ENCODE measurements at regions not wholly inside any gene's neighbourhood (a gene's known extent, or its start where the extent isn't known, plus 50 kb on each side); places are given as distances from the start of the nearest gene placed in this dataset.

GRCh38 chr12:46470975-46471374, 98.4 kb upstream of the SLC38A2 start:
- no peak for DNase-seq (ENCODE audit: extremely low read depth, insufficient read length)
- Histone ChIP-seq H3K27me3 (replicated peaks; ENCODE audit: control insufficient read depth, insufficient read depth, low read length) (no peaks in the 10 kb centered on the region), H3K36me3 (ENCODE audit: control insufficient read depth, insufficient read depth, low read length) (no peaks in the 10 kb centered on the region), H3K4me3 (replicated peaks; ENCODE audit: low read depth, low read length) (no peak overlapping the region)
- no peak for TF ChIP-seq CTCF (IDR thresholded peaks at IDR 0.05; ENCODE audit: insufficient read depth, low read length, poor library complexity, severe bottlenecking)

GRCh38 chr12:46470036-46470627, 97.6 kb upstream of the SLC38A2 start:
- Histone ChIP-seq H3K27me3 (replicated peaks; ENCODE audit: control insufficient read depth, insufficient read depth, low read length) (no peaks in the 10 kb centered on the region; the same call in 1 of the 2 replicates), H3K4me3 (replicated peaks; ENCODE audit: low read depth, low read length) (peak overlapping the region; percentile 58), H3K36me3 (ENCODE audit: control insufficient read depth, insufficient read depth, low read length) (no peaks in the 10 kb centered on the region)
- no peak for DNase-seq (ENCODE audit: extremely low read depth, insufficient read length)
- TF ChIP-seq CTCF (IDR thresholded peaks at IDR 0.05; ENCODE audit: insufficient read depth, low read length, poor library complexity, severe bottlenecking), result no peak

GRCh38 chr12:46468813-46469212, 96.2 kb upstream of the SLC38A2 start:
- no peak for DNase-seq (ENCODE audit: extremely low read depth, insufficient read length)
- no peaks in the 10 kb centered on the region; the same call in 1 of the 2 replicates for H3K27me3 ChIP-seq (replicated peaks; ENCODE audit: control insufficient read depth, insufficient read depth, low read length)
- no peak for TF ChIP-seq CTCF (IDR thresholded peaks at IDR 0.05; ENCODE audit: insufficient read depth, low read length, poor library complexity, severe bottlenecking)
- H3K36me3 ChIP-seq (ENCODE audit: control insufficient read depth, insufficient read depth, low read length), result no peaks in the 10 kb centered on the region
- no peak overlapping the region for H3K4me3 ChIP-seq (replicated peaks; ENCODE audit: low read depth, low read length)

GRCh38 chr12:46468160-46468559, 95.6 kb upstream of the SLC38A2 start:
- Histone ChIP-seq H3K4me3 (replicated peaks; ENCODE audit: low read depth, low read length) (no peak overlapping the region), H3K36me3 (ENCODE audit: control insufficient read depth, insufficient read depth, low read length) (no peaks in the 10 kb centered on the region), H3K27me3 (replicated peaks; ENCODE audit: control insufficient read depth, insufficient read depth, low read length) (no peaks in the 10 kb centered on the region; the same call in 1 of the 2 replicates)
- TF ChIP-seq CTCF (IDR thresholded peaks at IDR 0.05; ENCODE audit: insufficient read depth, low read length, poor library complexity, severe bottlenecking), result no peak
- no peak for DNase-seq (ENCODE audit: extremely low read depth, insufficient read length)

GRCh38 chr12:46465307-46465706, 92.7 kb upstream of the SLC38A2 start:
- no peak for DNase-seq (ENCODE audit: extremely low read depth, insufficient read length)
- no peak for TF ChIP-seq CTCF (IDR thresholded peaks at IDR 0.05; ENCODE audit: insufficient read depth, low read length, poor library complexity, severe bottlenecking)
- Histone ChIP-seq H3K4me3 (replicated peaks; ENCODE audit: low read depth, low read length) (no peak overlapping the region), H3K36me3 (ENCODE audit: control insufficient read depth, insufficient read depth, low read length) (no peaks in the 10 kb centered on the region), H3K27me3 (replicated peaks; ENCODE audit: control insufficient read depth, insufficient read depth, low read length) (no peaks in the 10 kb centered on the region; the same call in 1 of the 2 replicates)

GRCh38 chr12:46464863-46465262, 92.3 kb upstream of the SLC38A2 start:
- no peak overlapping the region for H3K4me3 ChIP-seq (replicated peaks; ENCODE audit: low read depth, low read length)
- DNase-seq (ENCODE audit: extremely low read depth, insufficient read length), result no peak
- no peaks in the 10 kb centered on the region for H3K36me3 ChIP-seq (ENCODE audit: control insufficient read depth, insufficient read depth, low read length)
- no peak for TF ChIP-seq CTCF (IDR thresholded peaks at IDR 0.05; ENCODE audit: insufficient read depth, low read length, poor library complexity, severe bottlenecking)
- H3K27me3 ChIP-seq (replicated peaks; ENCODE audit: control insufficient read depth, insufficient read depth, low read length), result no peaks in the 10 kb centered on the region; the same call in 1 of the 2 replicates
